ENCODE measurements at regions not wholly inside any gene's neighbourhood (a gene's known extent, or its start where the extent isn't known, plus 50 kb on each side); places are given as distances from the start of the nearest gene placed in this dataset.

GRCh38 chr6:139851206-139851605, 476.8 kb upstream of the CITED2 start:
- DNase-seq = no peak

DNA sequence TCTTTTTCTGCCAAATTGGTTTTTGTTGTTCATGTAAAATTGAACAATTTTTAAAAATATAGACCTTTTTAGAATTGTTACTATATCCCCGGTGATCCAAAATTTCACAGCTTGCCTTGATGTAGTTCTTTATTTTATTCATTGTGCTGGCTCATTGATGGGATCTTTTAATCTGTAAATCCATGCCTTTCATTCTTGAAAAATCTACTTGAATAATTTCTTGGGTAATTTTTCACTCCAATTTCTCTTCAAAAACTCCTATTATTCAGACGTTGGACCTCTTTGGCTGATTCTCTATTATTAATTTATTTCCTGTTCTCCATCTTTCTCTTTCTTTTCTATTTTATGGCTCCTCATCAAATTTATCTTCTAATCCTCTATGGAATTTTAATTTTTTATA, 476.1 kb upstream of the CITED2 start:
- no peak for DNase-seq

DNA sequence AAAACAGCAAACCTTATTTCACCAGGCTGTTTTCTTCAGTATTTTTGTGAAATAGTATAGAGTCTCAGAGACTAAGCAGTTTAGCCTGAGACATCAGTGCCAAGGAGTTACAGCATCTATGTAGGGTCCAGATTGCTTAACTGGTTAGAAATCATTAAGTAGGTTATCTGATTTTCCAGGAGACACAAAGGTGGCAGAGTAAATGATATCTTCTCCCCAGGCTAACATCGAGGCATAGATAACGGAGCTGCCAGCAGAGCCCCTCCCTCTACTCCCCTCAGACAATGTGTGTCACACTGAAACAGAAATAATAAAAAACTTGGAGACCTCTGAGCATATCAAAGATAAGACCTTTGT, 473.0 kb upstream of the CITED2 start:
- DNase-seq = no peak

DNA sequence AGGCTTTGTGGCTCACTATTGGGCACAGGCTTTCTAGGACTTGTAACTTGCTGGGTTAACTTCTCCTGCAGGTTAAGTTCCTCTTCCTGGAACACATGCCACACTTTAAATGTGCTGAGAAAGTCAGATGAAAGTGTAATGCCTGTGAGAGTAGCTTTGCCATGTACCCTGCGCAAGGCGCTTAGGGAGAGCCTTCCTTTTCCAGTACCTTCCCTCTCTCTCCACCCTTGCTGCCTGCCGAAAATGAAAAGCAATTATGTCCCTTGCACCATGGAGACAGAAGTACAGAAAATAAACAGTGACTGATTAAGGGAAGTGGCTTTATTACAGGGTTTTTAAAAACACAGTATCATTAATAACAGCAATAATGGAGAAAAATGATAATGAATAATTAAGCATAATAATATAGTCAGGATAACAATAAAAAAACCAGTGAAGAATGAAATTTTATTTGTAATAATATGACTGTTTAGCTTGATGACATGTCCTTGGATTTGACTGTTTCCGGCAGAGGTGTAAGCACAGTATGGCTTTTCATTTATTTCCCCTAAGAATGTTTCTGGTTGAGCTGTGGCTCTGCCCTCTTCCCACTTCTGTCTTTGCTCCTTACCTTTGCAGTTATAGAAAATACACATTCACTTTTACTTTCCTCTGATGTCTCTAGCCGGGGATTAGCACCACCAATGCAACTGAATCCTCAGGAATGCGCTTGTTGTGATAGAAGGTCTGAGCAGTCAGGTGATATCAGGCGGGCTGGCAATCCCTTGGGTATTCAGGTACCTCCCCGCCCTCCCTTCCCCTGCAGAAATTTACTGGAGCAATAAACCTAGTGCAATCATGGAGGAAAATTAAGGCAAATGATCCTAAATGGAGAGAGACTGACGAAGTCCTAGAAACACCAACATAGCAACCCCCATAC, 472.3 kb upstream of the CITED2 start:
- peak; percentile 1 for DNase-seq

DNA sequence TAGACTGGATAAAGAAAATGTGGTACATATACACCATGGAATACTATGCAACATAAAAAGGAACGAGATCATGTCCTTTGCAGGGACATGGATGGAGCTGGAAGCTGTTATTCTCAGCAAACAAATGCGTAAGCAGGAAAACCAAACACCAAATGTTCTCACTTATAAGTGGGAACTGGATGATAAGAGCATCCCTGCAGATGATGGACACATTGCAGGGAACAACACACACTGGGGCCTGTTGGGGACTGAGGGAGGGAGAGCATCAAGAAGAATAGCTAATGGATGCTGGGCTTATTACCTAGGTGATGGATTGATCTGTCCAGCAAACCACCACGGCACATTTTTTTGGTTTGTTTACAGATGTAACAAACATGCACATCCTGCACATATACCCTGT, 470.5 kb upstream of the CITED2 start:
- DNase-seq = no peak

- no peak for DNase-seq
These were observed 467.4 kb upstream of the CITED2 start for GRCh38 chr6:139841794-139842215.

- peak; percentile 66 for DNase-seq
These were observed 465.2 kb upstream of the CITED2 start for GRCh38 chr6:139839506-139840156.

GRCh38 chr6:139834232-139834631, 459.8 kb upstream of the CITED2 start:
- no peak for DNase-seq

DNA sequence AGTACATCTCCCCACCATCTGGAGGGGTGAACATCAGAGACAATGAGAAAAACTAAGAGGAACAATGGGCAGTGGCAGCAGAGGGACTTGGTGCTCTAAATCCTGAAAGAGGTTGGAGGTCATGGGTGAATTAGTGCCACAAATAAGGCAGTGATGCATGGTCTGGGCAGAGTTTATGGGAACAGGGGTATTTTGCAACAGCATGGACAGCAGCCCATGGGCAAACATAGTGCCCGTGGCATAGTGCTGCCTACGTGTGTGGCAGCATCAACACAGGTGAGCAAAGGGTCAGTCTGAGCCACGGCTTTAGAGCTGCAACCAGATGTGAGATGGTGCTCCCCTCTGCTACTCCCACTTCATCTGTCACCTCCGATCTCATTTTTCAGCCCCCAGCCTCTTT, 459.1 kb upstream of the CITED2 start:
- DNase-seq = no peak

- no peak for DNase-seq
These were observed 458.3 kb upstream of the CITED2 start for GRCh38 chr6:139832493-139833305.

DNA sequence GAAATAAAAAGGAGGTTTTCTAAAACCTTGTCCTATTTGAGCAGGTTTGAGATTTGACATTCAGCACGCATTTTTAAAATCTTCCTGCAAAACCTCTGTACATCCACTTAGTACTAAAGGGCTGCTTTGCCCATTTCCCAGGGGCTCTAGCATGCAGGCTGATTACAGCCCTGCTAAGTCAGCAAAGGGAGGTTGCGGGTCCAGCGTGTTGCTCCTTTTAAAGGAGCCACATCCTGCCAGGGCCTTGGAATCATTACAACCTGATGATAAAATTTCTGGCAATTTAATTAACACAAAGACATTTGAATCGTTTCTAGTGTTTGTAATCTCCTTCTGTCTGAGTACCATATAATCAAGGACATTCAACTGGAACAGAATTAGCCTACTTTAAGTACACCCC, 455.1 kb upstream of the CITED2 start:
- DNase-seq = no peak

- no peak for DNase-seq
These were observed 454.5 kb upstream of the CITED2 start for GRCh38 chr6:139828751-139829519.

- DNase-seq = no peak
These were observed 451.5 kb upstream of the CITED2 start for GRCh38 chr6:139825935-139826374.

DNA sequence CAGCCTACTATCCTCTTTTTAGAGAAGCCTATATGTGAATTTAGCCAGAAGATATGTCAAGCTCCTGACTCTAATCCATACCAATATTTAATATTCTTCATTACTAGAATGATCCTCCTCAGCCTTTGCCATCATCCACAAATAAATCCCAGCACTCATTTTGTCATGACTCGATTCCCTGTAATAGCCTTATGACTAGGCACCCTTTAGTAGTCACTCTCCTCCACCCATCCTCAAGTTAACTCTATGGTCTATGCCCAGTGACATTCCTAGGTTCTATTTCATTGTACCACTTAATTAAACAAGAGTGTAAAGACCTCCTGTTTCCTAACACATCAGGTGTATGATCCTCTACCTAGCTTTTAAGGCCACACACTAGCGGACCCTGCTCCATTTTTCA, 450.4 kb upstream of the CITED2 start:
- no peak for DNase-seq

DNA sequence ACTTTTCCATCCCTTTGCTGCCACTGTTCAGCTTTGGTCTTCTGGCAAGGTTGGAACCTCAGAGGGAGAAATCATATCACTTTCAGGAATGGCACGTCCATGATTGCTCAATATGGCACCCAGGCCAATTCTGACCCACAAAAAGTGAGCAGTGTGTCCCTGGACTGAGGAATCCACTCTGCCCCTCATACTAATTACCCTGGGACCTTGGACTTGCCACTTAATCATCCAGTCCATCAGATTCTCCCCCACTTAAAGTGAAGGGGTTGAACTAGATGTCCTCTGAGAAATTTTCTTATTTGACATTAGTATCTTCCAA, 449.3 kb upstream of the CITED2 start:
- DNase-seq = no peak

DNA sequence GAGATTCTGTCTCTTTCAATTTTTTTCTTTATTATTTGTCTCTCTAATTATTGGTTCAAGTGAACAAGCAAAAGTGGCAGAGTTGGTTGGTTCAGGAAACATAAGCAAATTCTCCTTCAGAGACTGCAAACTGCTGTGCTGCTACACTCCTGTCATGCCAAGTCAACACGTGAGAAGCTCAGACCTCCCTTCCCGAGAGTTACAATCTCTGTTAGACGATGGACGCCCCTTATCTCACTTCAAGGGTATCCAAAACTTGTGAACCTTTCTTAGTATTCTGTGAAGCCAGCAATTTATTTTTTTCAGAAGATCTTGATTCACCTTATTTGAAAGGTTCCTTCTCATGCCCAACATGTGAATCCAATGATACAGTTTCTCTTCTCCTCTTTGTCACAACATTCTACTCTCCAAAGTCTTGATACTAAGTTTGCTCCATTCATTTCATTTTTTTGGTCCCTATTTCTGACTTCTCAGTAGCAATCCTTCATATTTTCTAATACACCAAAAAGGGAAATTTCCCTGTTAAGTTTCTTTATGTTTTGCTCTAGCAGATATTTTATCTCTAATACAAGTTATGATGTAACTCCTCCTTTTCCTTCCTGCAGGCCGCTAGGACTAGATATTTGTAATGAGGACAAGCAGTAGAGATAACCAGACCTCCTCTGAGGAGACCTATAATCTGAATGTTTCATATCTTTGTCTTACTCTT, 448.8 kb upstream of the CITED2 start:
- DNase-seq = no peak

- DNase-seq = no peak
These were observed 447.3 kb upstream of the CITED2 start for GRCh38 chr6:139821676-139822223.

- DNase-seq = no peak
These were observed 445.8 kb upstream of the CITED2 start for GRCh38 chr6:139820210-139820609.

DNA sequence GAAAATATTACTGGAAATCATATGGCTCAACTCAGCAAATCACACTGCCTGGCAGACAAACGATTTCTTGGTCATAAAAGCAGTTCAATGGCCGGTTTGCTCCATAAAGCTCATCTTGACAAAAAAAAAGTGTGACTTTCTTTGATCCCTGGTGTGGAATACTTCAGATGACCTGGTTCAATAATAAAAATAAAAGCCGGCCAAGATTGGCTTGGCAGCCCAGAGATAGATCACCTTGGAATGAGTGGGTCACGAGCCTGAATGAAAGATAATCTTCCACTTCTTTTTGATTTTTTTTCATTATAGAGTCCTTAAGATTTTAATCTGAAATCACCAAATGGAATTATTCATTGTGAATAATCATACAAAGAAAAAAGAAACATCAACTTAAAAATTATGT, 445.3 kb upstream of the CITED2 start:
- no peak for DNase-seq

- DNase-seq = no peak
These were observed 438.5 kb upstream of the CITED2 start for GRCh38 chr6:139812939-139813338.

DNA sequence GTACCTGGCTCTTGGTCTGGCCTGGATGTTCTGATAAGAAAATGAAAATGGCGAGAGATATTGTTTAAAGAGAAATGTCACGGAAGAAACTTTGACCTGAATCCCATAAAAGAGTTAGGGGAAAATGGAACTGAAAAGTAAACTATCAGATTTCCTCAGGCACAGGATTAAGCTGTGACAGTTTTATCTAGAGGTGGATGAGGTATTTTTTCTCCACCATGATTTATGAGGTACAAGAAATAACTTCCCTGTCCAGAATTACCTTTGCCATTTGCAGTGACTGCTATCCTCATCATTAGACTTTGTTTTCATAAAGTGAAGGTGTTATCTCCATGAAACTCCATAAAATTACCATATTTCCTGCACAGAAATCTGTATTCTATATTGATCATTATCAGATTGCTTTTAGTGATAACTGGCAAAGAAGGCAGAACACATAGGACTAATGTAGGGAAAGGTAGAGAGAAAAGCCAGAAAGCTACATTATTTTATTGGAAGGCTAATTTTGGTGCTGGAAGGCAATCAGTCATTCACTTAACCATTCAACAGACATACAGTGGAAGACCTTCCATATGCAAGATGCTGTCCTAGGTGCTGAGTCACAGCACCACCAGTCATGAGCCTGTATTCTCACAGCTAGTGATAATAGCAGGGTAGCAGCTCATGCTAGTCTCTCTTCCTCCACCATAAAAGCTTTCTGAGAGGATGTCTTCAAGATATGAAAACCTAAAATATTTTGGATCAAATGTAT, 427.3 kb upstream of the CITED2 start:
- DNase-seq = no peak
